ENCODE measurements at regions not wholly inside any gene's neighbourhood (a gene's known extent, or its start where the extent isn't known, plus 50 kb on each side); places are given as distances from the start of the nearest gene placed in this dataset.

GRCh38 chr12:127963933-127964332, 303.0 kb upstream of the TMEM132C start:
- TF ChIP-seq CTCF (IDR thresholded peaks at IDR 0.05; ENCODE audit: low read depth, low read length) (no peak), POLR2A (IDR thresholded peaks at IDR 0.05; ENCODE audit: extremely low read depth, insufficient read length) (no peak), MYC (IDR thresholded peaks at IDR 0.05; ENCODE audit: low read depth, low read length) (no peak), MAX (IDR thresholded peaks at IDR 0.05; ENCODE audit: low read depth, low read length) (no peak)
